GM12874 (cell line): ENCODE measurements at regions not wholly inside any gene's neighbourhood (a gene's known extent, or its start where the extent isn't known, plus 50 kb on each side); places are given as distances from the start of the nearest gene placed in this dataset.

Experiments used
- CTCF ChIP-seq: IDR thresholded peaks from 2 replicates; pipeline ENCODE4 v1.5.1; 2011; ENCODE audit warnings: low read depth, mild to moderate bottlenecking, control low read depth, low read length, moderate library complexity; ENCODE audit not compliant: insufficient read depth

- TF ChIP-seq CTCF, result no peak
Measured at GRCh38 chrX:39749728-39750127, 348.0 kb downstream of the BCOR start.

GRCh38 chrX:39750256-39750790 is 347.4 kb downstream of the BCOR start:
- TF ChIP-seq CTCF, result no peak

- no peak for TF ChIP-seq CTCF
Measured at GRCh38 chrX:39750848-39751247, 346.9 kb downstream of the BCOR start.

- TF ChIP-seq CTCF, result no peak
Measured at GRCh38 chrX:39752815-39753214, 344.9 kb downstream of the BCOR start.

GRCh38 chrX:39753293-39753996 is 344.3 kb downstream of the BCOR start:
- no peak for TF ChIP-seq CTCF

GRCh38 chrX:39755143-39756032 is 342.4 kb downstream of the BCOR start:
- no peak for TF ChIP-seq CTCF
